ENCODE measurements at regions not wholly inside any gene's neighbourhood (a gene's known extent, or its start where the extent isn't known, plus 50 kb on each side); places are given as distances from the start of the nearest gene placed in this dataset.

- peaks cover 5% of the 10 kb centered on the region for H3K9me3 Mint-ChIP-seq (ENCODE audit: low read depth)
- peaks cover 2% of the 10 kb centered on the region for H3K4me1 Mint-ChIP-seq (ENCODE audit: low read depth)
- no peak for DNase-seq (ENCODE audit: low spot score)
- no peak overlapping the region for H3K4me3 Mint-ChIP-seq (ENCODE audit: unreplicated experiment)
- peaks cover 4% of the 10 kb centered on the region for H3K36me3 Mint-ChIP-seq (ENCODE audit: low read depth)
- H3K27me3 Mint-ChIP-seq (ENCODE audit: low read depth), result no peaks in the 10 kb centered on the region
- no peak for TF ChIP-seq CTCF (IDR thresholded peaks at IDR 0.05)
- no peak overlapping the region for H3K27ac Mint-ChIP-seq (ENCODE audit: unreplicated experiment)
Observed at GRCh38 chr2:70011335-70011734, 49.9 kb upstream of the ASPRV1 start.
